SKM-1 treated with dmso at 0.1 percent for 144 hours (cell line): ENCODE measurements at regions not wholly inside any gene's neighbourhood (a gene's known extent, or its start where the extent isn't known, plus 50 kb on each side); places are given as distances from the start of the nearest gene placed in this dataset.

Experiments used
- DNase-seq: peaks from one replicate; lab custom pipeline; 2025; ENCODE audit not compliant: unreplicated experiment; lab: John Stamatoyannopoulos, UW

GRCh38 chr10:15462253-15462897 lies 91.3 kb upstream of the FAM171A1 start:
- no peak for DNase-seq

DNA sequence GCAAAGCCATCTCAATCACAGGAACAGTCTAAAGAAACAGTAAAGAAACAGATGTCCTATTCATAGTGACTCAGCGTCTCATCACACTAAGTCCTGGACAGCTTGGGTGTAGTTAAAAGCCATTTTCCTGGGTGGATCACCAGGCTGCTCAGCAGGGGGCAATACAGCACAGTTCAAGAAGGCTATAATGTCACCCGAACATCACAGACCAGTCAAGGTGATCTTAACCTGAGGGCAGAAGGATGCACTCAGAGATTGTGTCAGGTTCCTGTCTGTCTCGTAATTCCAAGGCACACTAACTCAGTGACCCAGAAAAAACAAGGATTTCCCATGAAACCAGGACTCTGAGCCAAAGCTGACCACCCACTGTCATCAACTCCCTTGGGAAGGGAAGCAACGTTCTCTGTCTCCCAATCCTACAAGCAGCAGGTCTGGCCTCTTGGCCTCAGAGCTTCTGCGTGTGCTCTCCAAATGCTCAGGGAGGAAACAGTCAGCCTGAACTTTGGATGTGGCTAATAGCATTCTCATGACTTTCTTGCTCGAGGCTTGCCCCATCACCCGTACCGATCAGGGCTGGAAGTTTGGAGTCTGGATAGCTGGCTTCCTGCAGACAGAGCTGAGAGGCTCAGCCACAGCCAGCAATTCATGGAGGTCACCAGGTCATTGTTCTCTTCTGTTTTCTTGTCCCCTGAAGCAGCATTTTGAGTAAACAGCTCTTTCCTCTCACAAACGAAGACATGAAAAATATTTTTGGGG lies 90.4 kb upstream of the FAM171A1 start:
- DNase-seq, result no peak

GRCh38 chr10:15460661-15461060 lies 89.6 kb upstream of the FAM171A1 start:
- DNase-seq, result no peak

GRCh38 chr10:15459218-15459617 lies 88.1 kb upstream of the FAM171A1 start:
- DNase-seq, result no peak

DNA sequence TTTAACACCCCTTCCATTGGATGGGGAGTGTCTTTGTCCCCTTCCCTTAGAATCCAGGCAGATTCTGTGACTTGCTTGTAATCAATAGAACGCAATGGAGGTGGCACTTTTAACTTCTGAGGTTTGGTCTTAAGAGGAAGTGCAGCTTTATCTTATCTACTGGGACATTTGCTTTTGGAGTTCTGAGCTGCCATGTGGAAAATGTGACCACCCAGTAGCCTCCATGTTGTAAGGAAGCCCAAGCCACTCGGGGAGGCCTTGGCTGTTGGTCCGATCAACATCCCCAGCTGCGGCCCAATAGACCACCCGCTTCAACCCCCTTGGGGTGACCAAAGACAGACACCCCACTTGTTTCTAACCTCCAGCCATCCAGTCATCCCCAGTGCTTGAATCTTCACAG lies 86.3 kb upstream of the FAM171A1 start:
- DNase-seq, result no peak

- DNase-seq, result no peak
These were observed 84.4 kb upstream of the FAM171A1 start for GRCh38 chr10:15455456-15455855.

- DNase-seq, result no peak
These were observed 82.8 kb upstream of the FAM171A1 start for GRCh38 chr10:15453926-15454325.

DNA sequence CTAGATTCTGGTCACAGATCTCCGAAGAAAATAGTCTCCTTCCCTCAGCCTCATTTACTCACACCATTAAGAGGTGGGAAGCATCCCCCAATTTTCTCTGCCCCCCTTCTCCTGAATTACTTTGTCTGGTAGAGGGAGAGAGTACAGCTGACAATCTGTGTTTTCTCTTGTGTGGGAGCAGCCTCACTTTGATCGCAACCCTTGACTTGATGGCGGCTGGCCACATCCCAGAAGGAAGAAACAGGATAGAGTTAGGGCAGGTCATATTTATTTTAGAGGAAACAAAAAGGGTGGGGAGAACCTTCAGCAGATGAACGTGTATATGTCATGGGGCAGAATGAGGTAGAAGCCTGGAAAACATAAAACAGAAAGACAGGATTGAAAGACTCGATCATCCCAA lies 82.4 kb upstream of the FAM171A1 start:
- no peak for DNase-seq

DNA sequence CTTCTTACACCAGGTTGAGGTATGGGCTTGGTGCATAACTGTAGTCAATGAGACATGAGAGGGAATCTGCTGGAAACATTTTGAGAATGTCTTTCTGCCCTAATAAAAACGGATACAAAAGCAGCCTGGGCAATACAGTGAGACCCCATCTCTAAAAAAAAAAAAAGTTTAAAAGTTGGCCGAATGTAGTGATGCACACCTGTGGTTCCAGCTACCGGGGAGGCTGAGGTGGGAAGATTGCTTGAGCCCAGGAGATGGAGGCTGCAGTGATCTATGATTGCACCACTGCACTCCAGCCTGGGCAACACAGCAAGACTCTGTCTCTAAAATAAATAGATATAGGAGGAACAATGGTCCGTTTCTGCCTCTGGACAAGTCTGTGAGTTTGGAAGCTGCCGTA lies 81.5 kb upstream of the FAM171A1 start:
- DNase-seq, result no peak

DNA sequence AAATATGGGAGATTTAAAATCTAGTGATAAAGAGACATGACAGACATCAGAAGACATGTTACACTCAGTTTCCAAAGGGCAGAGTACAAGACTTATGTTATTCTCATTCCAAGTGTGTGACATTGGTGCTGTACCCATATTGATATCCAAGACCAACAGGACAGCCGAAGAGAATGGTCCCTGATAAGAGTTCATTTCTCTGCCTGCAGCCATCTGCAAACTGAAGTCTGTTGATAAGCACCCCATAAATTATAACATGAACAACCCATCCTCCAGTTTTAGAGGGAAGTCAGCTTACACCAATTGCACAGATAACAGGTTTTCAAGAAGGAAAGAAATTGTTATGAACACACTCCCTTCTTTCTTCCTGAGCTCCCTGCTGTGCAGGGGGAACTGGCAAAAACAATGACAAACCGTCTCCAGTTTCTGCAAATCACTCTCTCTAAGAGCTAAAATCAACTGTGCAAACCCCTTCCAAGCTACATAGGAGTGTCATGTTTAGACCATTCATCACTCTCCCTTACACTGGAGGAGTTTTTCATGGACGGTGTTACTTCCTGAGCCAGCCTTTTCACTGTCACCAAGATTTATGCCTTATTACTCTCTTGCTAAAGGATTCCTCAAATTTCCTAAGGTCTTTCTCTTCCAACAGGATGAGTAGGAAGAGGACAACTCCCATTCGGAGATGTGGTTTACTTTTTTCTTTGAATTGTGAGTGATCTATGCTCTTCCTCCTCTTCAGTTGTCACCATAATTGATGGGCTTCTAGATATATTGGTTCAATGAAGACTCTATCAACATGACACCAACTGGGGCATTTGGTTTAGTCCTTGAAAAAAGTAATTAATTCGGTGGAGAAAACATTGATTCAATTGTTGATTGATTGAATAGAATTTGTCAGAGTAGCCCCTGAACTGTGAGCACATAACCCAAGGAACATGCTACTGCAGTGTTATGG lies 80.3 kb upstream of the FAM171A1 start:
- no peak for DNase-seq

- no peak for DNase-seq
These were observed 77.5 kb upstream of the FAM171A1 start for GRCh38 chr10:15448598-15448997.

- DNase-seq, result no peak
These were observed 73.9 kb upstream of the FAM171A1 start for GRCh38 chr10:15445006-15445390.

DNA sequence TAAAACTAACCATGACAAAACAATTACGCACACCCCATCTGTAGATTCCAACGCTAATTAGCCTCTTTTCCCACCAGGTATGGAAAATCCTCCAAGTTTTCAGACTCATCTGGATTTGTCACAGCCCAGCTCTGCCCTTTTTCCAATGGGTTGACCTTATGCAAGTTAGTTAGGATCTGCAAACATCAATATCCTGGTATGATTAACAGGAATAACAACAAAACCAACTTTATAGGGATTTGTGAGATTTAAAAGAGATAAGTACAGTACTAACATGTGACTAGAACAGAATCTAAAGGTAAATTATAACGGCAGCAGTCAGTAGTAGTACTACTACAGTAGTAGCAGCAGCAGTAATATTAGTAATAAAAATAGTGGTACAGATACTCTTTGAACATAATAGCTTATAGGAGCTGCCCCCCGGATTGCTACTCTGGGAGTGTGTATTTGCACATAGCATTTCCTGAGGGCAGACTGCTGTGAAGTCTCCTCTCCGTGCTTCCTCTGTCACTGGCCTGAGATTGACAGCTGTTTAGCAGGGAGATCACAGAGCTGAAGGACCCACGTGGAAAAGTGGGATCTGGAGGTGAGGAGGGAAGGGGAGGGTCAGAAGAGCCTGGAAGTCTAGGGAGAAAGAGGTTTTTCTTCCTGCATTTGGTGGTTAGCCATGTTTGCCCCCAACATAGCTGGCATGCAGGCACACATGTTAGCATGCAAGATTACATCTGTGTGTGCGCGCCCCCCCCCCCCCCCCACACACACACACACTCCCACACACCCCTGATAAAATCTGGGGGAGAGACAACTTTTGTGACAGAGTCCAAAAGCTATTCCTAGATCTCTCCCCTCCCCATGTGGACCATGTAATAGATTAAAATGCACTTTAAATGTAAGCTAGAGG lies 73.3 kb upstream of the FAM171A1 start:
- DNase-seq, result no peak

GRCh38 chr10:15442056-15442455 lies 71.0 kb upstream of the FAM171A1 start:
- DNase-seq, result no peak

DNA sequence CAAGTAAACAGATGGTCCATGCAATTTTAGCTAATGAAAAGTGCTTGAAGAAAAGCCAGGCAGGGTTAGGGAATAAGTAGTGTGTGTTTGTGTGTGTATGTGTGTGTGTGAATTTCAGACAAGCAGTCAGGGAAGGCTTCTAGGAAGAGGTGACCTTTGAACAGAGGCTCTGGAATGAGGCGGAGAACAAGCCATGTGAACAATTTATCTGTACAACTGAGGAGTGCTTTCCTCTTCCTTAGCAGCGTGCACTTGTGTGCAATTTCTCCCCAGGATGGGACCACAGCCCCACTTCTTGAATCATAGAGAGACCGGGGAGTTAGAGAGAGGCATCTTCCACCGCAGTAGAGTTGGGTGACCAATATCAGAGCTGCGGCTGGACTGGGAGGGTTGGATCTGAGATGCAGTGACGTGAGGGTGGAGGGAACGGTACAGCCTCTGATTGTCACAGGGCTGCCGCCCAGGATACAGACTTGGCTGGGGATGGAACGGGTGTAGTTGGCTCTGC lies 69.2 kb upstream of the FAM171A1 start:
- no peak for DNase-seq

- no peak for DNase-seq
These were observed 68.3 kb upstream of the FAM171A1 start for GRCh38 chr10:15439341-15439842.

DNA sequence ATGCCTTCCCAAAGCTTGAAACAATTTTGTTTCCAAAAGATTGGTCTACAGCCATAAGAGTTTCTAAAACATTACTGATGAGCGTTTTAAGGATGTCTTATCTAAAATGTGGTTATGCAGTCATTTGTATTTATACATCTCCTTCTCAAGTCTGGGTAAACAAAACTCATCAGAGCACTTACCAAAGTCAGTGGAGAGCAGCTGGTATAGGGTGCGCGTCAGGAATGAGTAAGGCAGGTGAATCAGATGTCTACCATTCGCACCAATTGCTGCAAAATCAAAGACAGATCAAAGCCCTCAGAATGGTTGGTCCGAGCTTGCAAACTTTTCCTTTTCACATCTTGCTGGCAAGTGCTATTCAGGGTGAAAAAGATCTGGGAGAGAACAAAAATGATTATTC lies 65.6 kb upstream of the FAM171A1 start:
- DNase-seq, result no peak

DNA sequence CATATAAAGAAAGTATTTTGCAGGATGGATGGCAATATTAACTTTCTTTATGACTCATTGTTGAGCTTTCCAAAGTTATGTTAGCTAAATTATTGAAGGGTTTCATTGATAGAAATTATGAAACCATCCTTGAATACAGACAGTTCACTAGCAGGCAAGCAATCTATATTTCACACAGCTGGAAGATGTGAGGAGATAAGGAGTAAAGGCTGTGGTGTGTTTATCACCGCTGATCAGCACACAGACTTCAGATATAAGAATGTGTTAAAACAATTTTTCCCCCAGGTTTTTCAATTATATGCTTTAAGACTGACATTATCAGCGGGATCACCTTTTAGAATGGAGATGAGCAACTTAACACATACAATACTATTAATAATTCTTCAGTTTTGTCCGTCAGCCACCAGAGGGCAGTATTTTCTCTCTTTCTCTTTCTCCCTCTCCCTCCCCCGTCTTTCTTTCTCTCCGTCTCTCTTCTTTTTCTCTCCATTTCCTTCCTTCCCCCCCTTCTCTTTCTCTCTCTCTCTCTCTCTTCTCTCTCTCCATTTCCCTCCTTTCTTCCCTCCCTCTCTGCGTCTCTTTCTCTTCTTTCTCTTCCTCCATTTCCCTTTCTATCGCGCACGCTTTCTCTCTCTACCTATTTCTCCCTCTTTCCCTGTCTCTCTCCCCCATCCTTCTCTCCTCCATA lies 62.9 kb upstream of the FAM171A1 start:
- DNase-seq, result no peak

- no peak for DNase-seq
These were observed 61.2 kb upstream of the FAM171A1 start for GRCh38 chr10:15432266-15432665.
